Gastrocnemius medialis (tissue), 4 donors: ENCODE measurements at regions not wholly inside any gene's neighbourhood (a gene's known extent, or its start where the extent isn't known, plus 50 kb on each side); places are given as distances from the start of the nearest gene placed in this dataset.

Source experiments
- ATAC-seq, 2 donors: fragments of 150-250 bp; one replicate each; pipeline ENCODE4 v1.9.1; 2016
- DNase-seq, 2 donors: peaks; one replicate each; pipeline ENCODE4 v3.0.0-alpha.2; 2019
- H3K27ac ChIP-seq, 4 donors: fragments of 200-600 bp; sonication (generic); 1 replicate in 1 of 4; 2 replicates in 3 of 4; pipeline ENCODE4 v1.5.1; 2016 to 2018; ENCODE audit warnings: mild to moderate bottlenecking in 2 of 4, moderate library complexity in 1 of 4
- H3K27me3 ChIP-seq, 3 donors: fragments of 200-600 bp; sonication (generic) in 2 of 3; 1 replicate in 1 of 3; 2 replicates in 2 of 3; pipeline versions ENCODE4 v1.5.1 to v1.6.0; 2016 to 2019; ENCODE audit warnings: mild to moderate bottlenecking in 1 of 3, moderate library complexity in 1 of 3
- H3K36me3 ChIP-seq, 2 donors: fragments of 200-600 bp; sonication (generic) in 1 of 2; one replicate each; pipeline ENCODE4 v1.5.1; 2017 to 2018
- H3K4me1 ChIP-seq, 2 donors: fragments of 200-600 bp; sonication (generic) in 1 of 2; one replicate each; pipeline ENCODE4 v1.5.1; 2016 to 2017; ENCODE audit warnings: mild to moderate bottlenecking in 2 of 2
- H3K4me3 ChIP-seq, 4 donors: fragments of 200-600 bp; sonication (generic) in 3 of 4; 1 replicate in 1 of 4; 2 replicates in 3 of 4; pipeline ENCODE4 v1.5.1; 2016 to 2019; ENCODE audit warnings: mild to moderate bottlenecking in 2 of 4
- H3K9me3 ChIP-seq, 3 donors: fragments of 200-600 bp; sonication (generic) in 2 of 3; 1 replicate in 1 of 3; 2 replicates in 2 of 3; pipeline ENCODE4 v1.5.1; 2016 to 2019
- POLR2A ChIP-seq, 2 donors: fragments of 450-650 bp; IDR thresholded peaks; one replicate each; pipeline ENCODE4 v1.6.1; 2017; ENCODE audit warnings: antibody characterized with exemption in 2 of 2, mild to moderate bottlenecking in 2 of 2, moderate library complexity in 2 of 2
- in situ Hi-C, 4 donors: fragments of 200-750 bp; cut with MboI; loops; one replicate each; pipeline versions ENCODE4 v1.15.0 to v1.8.0; 2017; ENCODE audit warnings: low sequenced_read_pairs in 4 of 4
- intact Hi-C: fragments of 100-400 bp; cut with DNase I; formaldehyde crosslinking; loops from one replicate; pipeline ENCODE4 v1.15.1; 2023; ENCODE audit warnings: low total_unique reads
- TF ChIP-seq, protein P1 (sequence below), 5 experiments: fragments of 450-650 bp in 3 of 5; fragments of 200-600 bp in 2 of 5; sonication (generic) in 2 of 5; IDR thresholded peaks in 4 of 5; conservative IDR thresholded peaks in 1 of 5; 1 replicate in 4 of 5; 2 replicates in 1 of 5; pipeline ENCODE4 v1.5.1; 2016 to 2019; ENCODE audit warnings: antibody characterized with exemption in 5 of 5, mild to moderate bottlenecking in 3 of 5, moderate library complexity in 3 of 5

- Histone ChIP-seq H3K36me3 (no peaks in the 10 kb centered on the region), H3K9me3 (no peaks in the 10 kb centered on the region), H3K27me3 (no peaks in the 10 kb centered on the region), H3K4me3 (no peak overlapping the region), H3K27ac (no peak overlapping the region), H3K4me1 (no peaks in the 10 kb centered on the region)
- intact Hi-C loops = no loop called here
- TF ChIP-seq, protein P1, sequence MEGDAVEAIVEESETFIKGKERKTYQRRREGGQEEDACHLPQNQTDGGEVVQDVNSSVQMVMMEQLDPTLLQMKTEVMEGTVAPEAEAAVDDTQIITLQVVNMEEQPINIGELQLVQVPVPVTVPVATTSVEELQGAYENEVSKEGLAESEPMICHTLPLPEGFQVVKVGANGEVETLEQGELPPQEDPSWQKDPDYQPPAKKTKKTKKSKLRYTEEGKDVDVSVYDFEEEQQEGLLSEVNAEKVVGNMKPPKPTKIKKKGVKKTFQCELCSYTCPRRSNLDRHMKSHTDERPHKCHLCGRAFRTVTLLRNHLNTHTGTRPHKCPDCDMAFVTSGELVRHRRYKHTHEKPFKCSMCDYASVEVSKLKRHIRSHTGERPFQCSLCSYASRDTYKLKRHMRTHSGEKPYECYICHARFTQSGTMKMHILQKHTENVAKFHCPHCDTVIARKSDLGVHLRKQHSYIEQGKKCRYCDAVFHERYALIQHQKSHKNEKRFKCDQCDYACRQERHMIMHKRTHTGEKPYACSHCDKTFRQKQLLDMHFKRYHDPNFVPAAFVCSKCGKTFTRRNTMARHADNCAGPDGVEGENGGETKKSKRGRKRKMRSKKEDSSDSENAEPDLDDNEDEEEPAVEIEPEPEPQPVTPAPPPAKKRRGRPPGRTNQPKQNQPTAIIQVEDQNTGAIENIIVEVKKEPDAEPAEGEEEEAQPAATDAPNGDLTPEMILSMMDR (IDR thresholded peaks at IDR 0.05 in 4 of 5, conservative IDR thresholded peaks at IDR 0.05 in 1 of 5) = no peak
- TF ChIP-seq POLR2A (IDR thresholded peaks at IDR 0.05) = no peak
- in situ Hi-C loops = no loop called here
- no peak for DNase-seq
- no peak for ATAC-seq
Measured at GRCh38 chr5:82855893-82856550, 221.2 kb downstream of the TMEM167A start.

DNA sequence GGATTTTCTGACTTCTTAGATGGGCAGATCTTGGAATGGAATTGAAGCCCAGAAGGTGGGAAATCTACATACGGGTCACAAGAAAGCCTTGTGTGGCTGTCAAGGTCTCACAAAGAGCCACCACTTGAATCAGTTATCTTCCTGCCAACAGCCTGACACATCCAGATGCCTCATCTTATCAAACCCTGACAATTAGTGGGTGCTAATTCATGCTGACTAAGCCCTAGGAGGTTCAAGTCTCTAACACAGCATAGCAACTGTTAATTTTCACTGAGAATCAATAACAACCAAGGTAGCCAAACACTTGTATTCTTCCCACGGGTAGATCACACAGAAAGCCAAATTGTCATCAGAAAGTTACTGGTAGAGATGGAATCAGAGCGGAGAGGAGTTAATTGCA, 222.2 kb downstream of the TMEM167A start:
- in situ Hi-C loops (no loop called here), intact Hi-C loops (no loop called here)
- TF ChIP-seq, protein P1 (IDR thresholded peaks at IDR 0.05 in 4 of 5, conservative IDR thresholded peaks at IDR 0.05 in 1 of 5) = no peak
- TF ChIP-seq POLR2A (IDR thresholded peaks at IDR 0.05) = no peak
- no peak for DNase-seq
- Histone ChIP-seq H3K4me3 (no peak overlapping the region), H3K27me3 (no peaks in the 10 kb centered on the region), H3K9me3 (no peaks in the 10 kb centered on the region), H3K27ac (no peak overlapping the region), H3K4me1 (no peaks in the 10 kb centered on the region), H3K36me3 (no peaks in the 10 kb centered on the region)
- ATAC-seq = no peak

GRCh38 chr5:82851471-82851870, 225.7 kb downstream of the TMEM167A start:
- TF ChIP-seq, protein P1 (IDR thresholded peaks at IDR 0.05 in 4 of 5, conservative IDR thresholded peaks at IDR 0.05 in 1 of 5) = no peak
- no peak for TF ChIP-seq POLR2A (IDR thresholded peaks at IDR 0.05)
- intact Hi-C loops (no loop called here), in situ Hi-C loops (no loop called here)
- ATAC-seq (no peak), DNase-seq (no peak)
- Histone ChIP-seq H3K27ac (no peak overlapping the region), H3K9me3 (no peaks in the 10 kb centered on the region), H3K4me1 (no peaks in the 10 kb centered on the region), H3K4me3 (no peak overlapping the region), H3K36me3 (no peaks in the 10 kb centered on the region), H3K27me3 (no peaks in the 10 kb centered on the region)

- intact Hi-C loops (no loop called here), in situ Hi-C loops (no loop called here)
- ATAC-seq (no peak), DNase-seq (no peak)
- H3K27ac ChIP-seq = no peak overlapping the region
- TF ChIP-seq POLR2A (IDR thresholded peaks at IDR 0.05) = no peak
- TF ChIP-seq, protein P1 (IDR thresholded peaks at IDR 0.05 in 4 of 5, conservative IDR thresholded peaks at IDR 0.05 in 1 of 5) = no peak
- no peaks in the 10 kb centered on the region for H3K4me1 ChIP-seq
- H3K4me3 ChIP-seq = no peak overlapping the region
- no peaks in the 10 kb centered on the region for H3K36me3 ChIP-seq
- no peaks in the 10 kb centered on the region for H3K9me3 ChIP-seq
- no peaks in the 10 kb centered on the region for H3K27me3 ChIP-seq
Measured at GRCh38 chr5:82850393-82850792, 226.8 kb downstream of the TMEM167A start.

DNA sequence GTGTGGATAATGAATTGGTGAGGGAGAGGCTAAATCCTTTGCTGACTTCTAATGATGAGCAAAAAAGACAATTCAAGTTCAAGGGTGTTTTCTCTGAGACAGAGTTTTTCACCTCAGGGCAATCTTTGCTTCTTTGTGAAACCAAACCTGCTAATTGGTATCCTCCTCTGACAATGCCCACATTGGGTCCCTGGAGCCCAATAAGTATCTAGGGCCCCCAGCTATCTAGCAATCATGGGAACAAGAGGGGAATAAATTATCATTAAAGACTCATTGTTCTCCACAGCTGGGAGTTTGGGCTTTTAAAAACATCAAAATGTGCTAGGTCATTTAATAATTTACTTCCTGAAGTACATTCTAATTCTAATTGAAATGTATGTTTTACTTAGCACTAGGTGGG, 227.3 kb downstream of the TMEM167A start:
- no peaks in the 10 kb centered on the region for H3K27me3 ChIP-seq
- H3K9me3 ChIP-seq = no peaks in the 10 kb centered on the region
- no peak overlapping the region for H3K27ac ChIP-seq
- no peak overlapping the region for H3K4me3 ChIP-seq
- ATAC-seq = no peak
- DNase-seq = no peak
- TF ChIP-seq, protein P1 (IDR thresholded peaks at IDR 0.05 in 4 of 5, conservative IDR thresholded peaks at IDR 0.05 in 1 of 5) = no peak
- no peak for TF ChIP-seq POLR2A (IDR thresholded peaks at IDR 0.05)
- no peaks in the 10 kb centered on the region for H3K4me1 ChIP-seq
- no peaks in the 10 kb centered on the region for H3K36me3 ChIP-seq
- intact Hi-C loops = no loop called here
- in situ Hi-C loops = no loop called here
